Transverse colon (tissue), 4 donors: ENCODE measurements at regions not wholly inside any gene's neighbourhood (a gene's known extent, or its start where the extent isn't known, plus 50 kb on each side); places are given as distances from the start of the nearest gene placed in this dataset.

ENCODE experiments used
- DNase-seq: peaks from one replicate; pipeline ENCODE4 v3.0.0-alpha.2; 2019
- H3K27ac ChIP-seq, 4 donors: fragments of 200-600 bp; sonication (generic); 2 replicates each; pipeline ENCODE4 v1.5.1; 2016 to 2018; ENCODE audit warnings: inconsistent platforms in 4 of 4
- H3K27me3 ChIP-seq: fragments of 200-600 bp; sonication (generic); 2 replicates; pipeline ENCODE4 v1.5.1; 2017; ENCODE audit warnings: inconsistent platforms
- H3K36me3 ChIP-seq, 4 donors: fragments of 200-600 bp; sonication (generic); 2 replicates each; pipeline ENCODE4 v1.5.1; 2017 to 2019; ENCODE audit warnings: inconsistent platforms in 4 of 4
- H3K4me1 ChIP-seq, 4 donors: fragments of 200-600 bp; sonication (generic); 2 replicates each; pipeline ENCODE4 v1.5.1; 2017 to 2020; ENCODE audit warnings: inconsistent platforms in 4 of 4
- H3K4me3 ChIP-seq, 4 donors: fragments of 200-600 bp; sonication (generic); 1 replicate in 1 of 4; 2 replicates in 3 of 4; pipeline versions ENCODE4 v1.5.1 to v1.6.1; 2017 to 2019; ENCODE audit warnings: inconsistent platforms in 4 of 4
- H3K9me3 ChIP-seq, 2 donors: fragments of 200-600 bp; sonication (generic); 2 replicates each; pipeline ENCODE4 v1.5.1; 2017 to 2019; ENCODE audit warnings: inconsistent platforms in 2 of 2
- CTCF ChIP-seq, 5 experiments: fragments of 200-600 bp in 3 of 5; fragments of 450-650 bp in 2 of 5; sonication (generic) in 3 of 5; IDR thresholded peaks; 1 replicate in 2 of 5; 2 replicates in 3 of 5; pipeline ENCODE4 v1.5.1; 2016 to 2017; ENCODE audit warnings: antibody characterized with exemption in 5 of 5, inconsistent platforms in 3 of 5, mild to moderate bottlenecking in 2 of 5, moderate library complexity in 1 of 5
- EP300 ChIP-seq: sonication (generic); formaldehyde crosslinking; IDR thresholded peaks from one replicate; pipeline ENCODE4 v1.6.1; 2017; ENCODE audit warnings: antibody characterized with exemption, low read depth
- POLR2A ChIP-seq: fragments of 450-650 bp; IDR thresholded peaks from one replicate; pipeline ENCODE4 v1.6.1; 2016; ENCODE audit warnings: antibody characterized with exemption, mild to moderate bottlenecking, moderate library complexity
- POLR2AphosphoS5 ChIP-seq, 3 donors: sonication (generic); formaldehyde crosslinking; IDR thresholded peaks; one replicate each; pipeline ENCODE4 v1.6.1; 2016; ENCODE audit warnings: antibody characterized with exemption in 3 of 3
- WGBS, 2 donors: methylation state at CpG; one replicate each; pipeline ENCODE4 v1.1.5; 2018; ENCODE audit warnings: low coverage in 1 of 2; 5-methylcytosine and 5-hydroxymethylcytosine counted together
- in situ Hi-C, 4 donors: fragments of 200-750 bp; cut with MboI; loops; one replicate each; pipeline versions ENCODE4 v1.15.0 to v1.15.1; 2017; ENCODE audit warnings: low sequenced_read_pairs in 3 of 4, low pct_ligation_motif_present in 1 of 4, low pct_unique_long_range_greater_than_20kb in 1 of 4
- intact Hi-C: fragments of 100-400 bp; cut with DNase I; formaldehyde crosslinking; loops from one replicate; pipeline ENCODE4 v1.15.1; 2023; ENCODE audit warnings: low total_unique reads

DNA sequence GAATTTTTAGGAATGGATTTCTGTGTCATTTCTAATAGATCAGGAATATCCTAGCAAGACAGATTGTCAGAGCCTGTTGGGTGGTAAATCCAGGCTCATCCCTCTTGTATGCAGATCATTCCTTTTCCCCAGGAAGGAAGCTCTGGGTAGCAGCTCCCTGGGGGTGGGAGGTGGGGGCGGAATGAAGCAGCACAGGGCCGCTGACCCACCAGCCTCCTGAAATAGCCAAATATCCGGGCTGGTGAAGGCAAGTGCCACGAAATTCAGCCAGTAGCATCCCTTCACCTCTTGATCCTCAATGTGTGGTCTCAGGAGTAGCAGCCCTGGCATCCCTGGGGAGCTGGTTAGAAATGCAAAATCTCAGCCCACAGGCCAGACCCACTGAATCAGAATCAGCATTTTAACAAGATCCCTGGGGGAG lies 256.9 kb downstream of the LRFN2 start:
- in situ Hi-C loops (loop anchor here in 2 of 4 donors (25.0 kb wide), 1 partner anchor 482 kb away; no protein-coding TSS in a partner anchor), intact Hi-C loops (no loop called here)
- Histone ChIP-seq H3K36me3 (no peaks in the 10 kb centered on the region), H3K27me3 (no peaks in the 10 kb centered on the region), H3K4me3 (no peak overlapping the region), H3K27ac (no peak overlapping the region), H3K9me3 (no peaks in the 10 kb centered on the region), H3K4me1 (peaks cover 0 to under 1% (median 0%) of the 10 kb centered on the region in 4 donors)
- WGBS, 2 donors = 42 to 45% methylated on average over 4 of the region's 4 CpGs
- TF ChIP-seq POLR2AphosphoS5 (IDR thresholded peaks at IDR 0.05) = no peak
- no peak for TF ChIP-seq EP300
- no peak for TF ChIP-seq POLR2A
- TF ChIP-seq CTCF (IDR thresholded peaks at IDR 0.05) = no peak
- DNase-seq = no peak

- no peaks in the 10 kb centered on the region for H3K36me3 ChIP-seq
- in situ Hi-C loops (loop anchor here in 2 of 4 donors (25.0 kb wide), 1 partner anchor 483 kb away; no protein-coding TSS in a partner anchor), intact Hi-C loops (no loop called here)
- no peak overlapping the region for H3K4me3 ChIP-seq
- DNase-seq = no peak
- H3K27me3 ChIP-seq = peaks cover 5% of the 10 kb centered on the region
- 57 to 91% methylated on average over 1 to 4 of the region's 4 CpGs for WGBS, 2 donors
- peaks cover 0 to 4% (median 0%) of the 10 kb centered on the region in 4 donors for H3K4me1 ChIP-seq
- TF ChIP-seq CTCF (IDR thresholded peaks at IDR 0.05) (peak in 1 of 5 experiments; percentile 2), EP300 (no peak)
- no peak overlapping the region for H3K27ac ChIP-seq
- H3K9me3 ChIP-seq = no peaks in the 10 kb centered on the region
Measured at GRCh38 chr6:40328986-40329545, 258.1 kb downstream of the LRFN2 start.

GRCh38 chr6:40328386-40328985 lies 258.7 kb downstream of the LRFN2 start:
- no peak for TF ChIP-seq POLR2A
- no peak for TF ChIP-seq EP300
- peak; percentile 48 to 83 (median 65) for TF ChIP-seq CTCF (IDR thresholded peaks at IDR 0.05)
- TF ChIP-seq POLR2AphosphoS5 (IDR thresholded peaks at IDR 0.05) = no peak
- H3K4me3 ChIP-seq = no peak overlapping the region
- intact Hi-C loops (no loop called here), in situ Hi-C loops (loop anchor here in 2 of 4 donors (25.0 kb wide), 1 partner anchor 484 kb away; no protein-coding TSS in a partner anchor)
- H3K27ac ChIP-seq = no peak overlapping the region
- peaks cover 0 to 4% (median 0%) of the 10 kb centered on the region in 4 donors for H3K4me1 ChIP-seq
- peak; percentile 51 for DNase-seq
- no peaks in the 10 kb centered on the region for H3K9me3 ChIP-seq
- H3K36me3 ChIP-seq = no peaks in the 10 kb centered on the region
- 4 to 43% methylated on average over 4 to 12 of the region's 12 CpGs for WGBS, 2 donors
- H3K27me3 ChIP-seq = peaks cover 5% of the 10 kb centered on the region

GRCh38 chr6:40326714-40327421 lies 260.3 kb downstream of the LRFN2 start:
- intact Hi-C loops = no loop called here
- no peak for DNase-seq
- Histone ChIP-seq H3K27ac (no peak overlapping the region), H3K27me3 (peaks cover 5% of the 10 kb centered on the region), H3K4me3 (no peak overlapping the region), H3K9me3 (no peaks in the 10 kb centered on the region), H3K4me1 (peaks cover 0 to 4% (median 0%) of the 10 kb centered on the region in 4 donors), H3K36me3 (no peaks in the 10 kb centered on the region)
- in situ Hi-C loops = loop anchor here in 2 of 4 donors (25.0 kb wide), 1 partner anchor 485 kb away; no protein-coding TSS in a partner anchor
- WGBS, 2 donors = 25 to 64% methylated on average over 3 of the region's 3 CpGs
- no peak for TF ChIP-seq POLR2A
- no peak for TF ChIP-seq POLR2AphosphoS5 (IDR thresholded peaks at IDR 0.05)
- no peak for TF ChIP-seq EP300
- TF ChIP-seq CTCF (IDR thresholded peaks at IDR 0.05) = no peak
